GM11168 (cell line): ENCODE measurements at regions not wholly inside any gene's neighbourhood (a gene's known extent, or its start where the extent isn't known, plus 50 kb on each side); places are given as distances from the start of the nearest gene placed in this dataset.

Experiments
- in situ Hi-C: fragments of 300-500 bp; cut with MboI; formaldehyde crosslinking; loops from one replicate; pipeline ENCODE4 v1.12.0; 2022; ENCODE audit warnings: low sequenced_read_pairs; ENCODE audit not compliant: unreplicated experiment

GRCh38 chr13:97715763-97716162 is 237.7 kb upstream of the IPO5 start:
- in situ Hi-C loops: no loop called here

DNA sequence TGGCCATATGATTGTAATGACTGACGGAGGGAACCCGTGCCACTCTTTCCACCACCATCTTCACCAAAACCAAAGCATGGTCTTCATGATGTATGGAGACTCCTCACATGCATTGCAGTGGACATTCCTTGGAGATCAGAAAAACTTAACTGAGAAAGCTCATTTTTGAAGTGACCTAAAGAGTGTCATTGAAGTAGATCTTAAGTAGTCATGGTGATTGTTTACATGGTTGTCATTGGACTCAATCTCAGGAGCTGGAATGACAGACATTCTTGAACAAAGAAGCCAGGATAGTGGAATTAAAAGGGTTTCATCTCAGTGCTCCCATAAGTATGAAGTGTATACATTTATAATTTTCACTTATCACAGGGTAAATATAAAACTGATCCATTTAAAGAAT is 236.7 kb upstream of the IPO5 start:
- in situ Hi-C loops: no loop called here

DNA sequence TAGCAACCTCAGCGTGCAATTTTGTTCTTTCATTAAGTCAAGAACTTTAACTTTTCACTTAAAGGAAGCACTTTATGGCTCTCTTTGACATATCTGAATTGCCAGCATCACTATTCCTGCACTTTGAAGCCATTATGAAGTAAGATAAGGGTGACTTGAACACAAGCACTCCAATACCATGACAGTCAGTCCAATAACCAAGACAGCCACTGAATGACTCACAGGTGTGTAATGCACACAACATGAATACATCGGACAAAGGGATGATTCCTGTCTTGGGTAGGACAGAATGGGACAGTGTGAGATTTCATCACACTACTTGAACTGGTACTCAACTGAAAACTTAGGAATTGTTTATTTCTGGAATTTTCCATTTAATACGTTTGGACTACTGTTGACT is 233.7 kb upstream of the IPO5 start:
- in situ Hi-C loops: no loop called here

- in situ Hi-C loops: no loop called here
Observed at GRCh38 chr13:97720896-97721295, 232.6 kb upstream of the IPO5 start.

DNA sequence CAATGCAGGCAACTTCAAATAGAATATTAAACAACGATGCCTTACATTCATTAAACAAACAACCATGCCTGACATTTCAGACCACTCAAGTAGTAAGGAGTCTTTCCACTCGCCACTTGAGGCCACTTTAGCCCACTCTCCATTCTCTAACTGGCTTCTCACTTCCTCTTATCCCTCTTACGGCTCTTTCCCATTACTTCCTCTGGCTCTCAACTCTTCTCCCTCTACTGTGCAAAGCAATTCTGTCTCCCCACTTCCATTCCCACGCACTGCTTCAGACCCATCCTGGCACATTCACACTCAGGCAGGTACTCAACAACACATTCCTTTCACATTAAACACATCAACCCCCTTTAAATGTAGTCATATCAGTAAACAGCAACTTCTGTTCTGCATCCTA is 229.8 kb upstream of the IPO5 start:
- in situ Hi-C loops: no loop called here

- in situ Hi-C loops: no loop called here
Observed at GRCh38 chr13:97724450-97724849, 229.0 kb upstream of the IPO5 start.

DNA sequence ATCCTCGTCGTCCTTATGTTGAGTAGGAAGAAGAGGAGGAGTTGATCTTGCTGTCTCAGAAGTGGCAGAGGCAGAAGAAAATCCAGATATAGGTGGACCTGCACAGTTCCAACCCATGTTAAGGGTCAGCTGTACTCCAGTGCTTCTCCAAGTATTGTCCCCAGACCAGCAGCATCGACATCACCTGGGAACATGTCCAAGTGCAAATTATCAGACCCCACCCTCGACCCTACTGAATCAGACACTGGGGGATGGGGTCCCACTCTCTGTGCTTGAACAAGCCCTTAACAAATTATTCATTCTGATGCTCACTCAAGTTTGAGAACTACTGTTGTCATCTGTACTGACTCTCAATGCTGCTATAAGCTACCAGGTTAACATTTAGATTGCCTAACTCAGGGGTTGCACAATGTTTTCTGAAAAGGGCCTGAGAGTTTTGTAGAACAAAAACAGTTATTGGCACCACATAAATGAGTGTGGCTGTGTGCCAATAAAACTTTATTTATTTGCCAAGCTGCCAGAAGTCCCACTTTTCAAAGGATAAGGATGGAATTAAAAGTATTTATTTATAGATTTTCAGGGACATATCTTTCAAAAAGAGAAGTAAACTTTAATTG is 226.7 kb upstream of the IPO5 start:
- in situ Hi-C loops: no loop called here

- in situ Hi-C loops: no loop called here
Observed at GRCh38 chr13:97727991-97728390, 225.5 kb upstream of the IPO5 start.

DNA sequence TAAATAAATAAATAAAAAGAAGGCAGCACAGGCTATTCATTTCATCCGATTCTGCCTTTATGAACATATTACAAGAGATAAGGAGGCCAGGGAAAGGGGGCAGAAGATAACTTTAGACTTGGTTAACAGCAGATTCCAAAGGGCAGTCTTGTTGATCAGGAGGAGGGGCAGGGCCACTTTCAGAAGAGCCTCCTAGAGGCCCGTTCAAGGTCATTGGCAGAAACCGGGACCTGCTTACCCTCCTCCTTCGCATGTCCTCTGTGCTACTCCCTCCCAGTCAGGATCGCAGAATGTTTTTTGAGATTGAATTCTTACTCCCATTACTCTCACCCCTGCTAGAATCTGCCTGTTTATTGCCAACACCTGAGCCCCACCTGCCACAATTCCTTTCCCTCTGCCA is 217.0 kb upstream of the IPO5 start:
- in situ Hi-C loops: no loop called here

DNA sequence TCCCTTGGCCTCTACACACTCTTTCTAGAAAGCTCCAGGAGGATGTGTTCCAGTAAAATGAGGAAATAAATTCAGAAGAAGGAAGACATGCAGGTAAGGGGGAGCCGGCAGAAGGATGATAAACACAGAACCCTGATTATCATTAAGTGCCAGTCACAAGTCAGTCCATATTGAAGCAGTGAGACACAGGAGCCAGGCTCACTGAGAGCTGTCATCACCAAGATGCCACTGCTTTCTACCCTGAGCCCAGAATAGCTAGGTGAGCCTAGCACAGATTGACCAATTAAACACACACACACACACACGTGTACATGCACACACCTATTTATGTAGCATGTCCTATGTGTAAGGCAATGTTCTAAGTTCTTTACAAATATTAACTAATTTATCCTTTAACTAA is 211.4 kb upstream of the IPO5 start:
- in situ Hi-C loops: no loop called here

DNA sequence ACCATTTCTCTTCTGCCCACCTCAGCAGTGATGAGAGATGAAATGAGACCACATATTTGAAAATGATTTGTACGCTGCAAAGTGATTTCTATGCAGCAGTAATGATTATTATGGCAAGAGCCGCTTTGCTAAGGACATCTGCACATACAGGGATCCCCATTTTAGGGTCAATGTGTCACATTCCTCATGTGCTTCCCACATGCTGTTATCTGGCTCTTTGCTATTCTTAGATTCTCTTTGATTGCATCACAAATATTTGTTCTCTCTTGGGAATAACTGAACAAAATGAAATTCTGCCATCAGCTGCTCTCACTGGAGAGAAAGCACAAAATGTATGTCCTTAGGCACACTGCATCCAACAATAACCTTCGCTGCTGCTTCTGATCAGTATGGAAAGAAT is 209.5 kb upstream of the IPO5 start:
- in situ Hi-C loops: no loop called here

DNA sequence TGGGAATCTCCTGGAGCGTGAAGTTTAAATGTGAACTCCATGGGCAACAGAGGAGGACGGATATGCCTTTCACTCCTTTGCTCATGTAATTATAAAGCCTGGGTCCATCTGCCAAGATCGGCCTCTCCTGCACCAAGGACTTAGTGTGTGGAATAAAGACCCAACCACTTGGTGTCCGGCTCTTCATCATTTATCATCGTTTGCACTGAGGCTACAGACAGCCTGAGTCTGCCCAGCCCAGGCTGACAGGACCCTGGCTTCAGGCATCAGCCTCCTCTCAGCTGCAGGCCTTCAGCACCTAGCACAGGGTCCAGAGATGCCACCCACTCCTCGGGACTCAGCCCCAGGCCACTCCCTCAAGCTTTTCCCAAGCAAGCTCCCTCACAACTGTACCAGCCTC is 206.8 kb upstream of the IPO5 start:
- in situ Hi-C loops: no loop called here

GRCh38 chr13:97749174-97749573 is 204.3 kb upstream of the IPO5 start:
- in situ Hi-C loops: no loop called here

- in situ Hi-C loops: no loop called here
Observed at GRCh38 chr13:97751477-97751876, 202.0 kb upstream of the IPO5 start.

DNA sequence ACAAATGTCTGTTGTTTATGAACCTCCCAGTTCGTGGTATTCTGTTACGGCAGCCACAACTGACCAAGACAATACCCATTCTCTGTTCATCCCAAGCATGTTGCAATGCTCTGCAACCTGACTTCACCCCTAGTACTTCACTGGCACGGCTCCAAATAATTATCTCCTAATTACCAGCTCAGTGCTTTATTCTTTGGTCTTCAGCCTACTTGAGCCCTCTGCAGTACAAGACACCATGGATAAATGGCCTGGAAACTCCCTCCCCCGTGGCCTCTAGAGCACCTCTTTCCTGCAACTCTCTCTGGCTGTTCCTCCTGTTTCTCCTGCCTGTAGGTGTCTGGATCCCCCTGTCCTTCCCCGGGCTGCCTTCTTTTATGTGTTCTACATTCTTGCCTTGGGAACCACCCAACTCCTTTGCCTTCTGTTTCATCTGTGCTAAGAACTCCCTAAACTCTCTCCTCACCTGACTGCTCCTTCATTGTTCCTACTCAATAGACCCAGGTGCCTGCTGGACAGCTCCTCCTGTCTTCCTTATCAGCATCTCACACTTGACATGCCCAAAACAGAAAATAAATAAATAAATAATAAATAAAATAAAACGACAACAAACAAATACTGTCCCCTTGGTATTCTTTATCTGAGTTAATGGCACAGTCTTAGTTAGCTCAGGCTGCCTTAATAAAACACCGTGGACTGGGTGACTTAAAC is 200.4 kb upstream of the IPO5 start:
- in situ Hi-C loops: no loop called here

DNA sequence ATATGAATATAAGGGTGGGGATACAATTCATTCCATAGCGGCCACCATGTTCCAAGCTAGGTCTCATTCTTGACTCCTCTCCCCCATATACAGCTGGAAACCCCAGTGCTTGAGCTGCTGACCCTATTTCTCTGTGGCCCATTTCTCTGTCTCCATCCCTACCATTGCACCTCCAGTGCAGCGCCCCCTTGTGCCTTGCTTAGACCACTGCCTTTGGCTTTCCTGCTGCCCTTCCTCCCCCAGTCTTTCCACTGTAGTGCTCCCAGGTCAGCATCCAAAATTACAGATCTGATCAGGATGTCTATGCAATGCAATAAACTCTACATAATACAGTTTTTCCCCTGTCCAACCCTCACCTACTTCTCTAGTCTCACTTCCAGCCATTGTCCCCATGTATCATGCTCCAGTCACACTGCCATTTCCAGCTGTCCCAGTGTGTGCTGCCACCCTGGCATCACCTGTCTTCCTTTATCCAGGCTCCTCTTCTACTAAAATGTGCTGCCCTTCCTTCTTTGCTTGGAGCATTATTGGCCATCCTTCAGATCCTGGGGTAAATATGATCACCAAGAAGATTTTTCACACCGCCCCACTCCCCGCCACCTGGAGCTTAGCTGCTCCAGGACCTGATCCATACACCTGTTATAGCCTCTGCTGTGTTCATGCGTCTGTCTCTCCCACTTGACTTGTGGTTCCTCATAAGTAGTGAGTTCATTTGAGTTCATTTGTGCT is 199.4 kb upstream of the IPO5 start:
- in situ Hi-C loops: no loop called here

DNA sequence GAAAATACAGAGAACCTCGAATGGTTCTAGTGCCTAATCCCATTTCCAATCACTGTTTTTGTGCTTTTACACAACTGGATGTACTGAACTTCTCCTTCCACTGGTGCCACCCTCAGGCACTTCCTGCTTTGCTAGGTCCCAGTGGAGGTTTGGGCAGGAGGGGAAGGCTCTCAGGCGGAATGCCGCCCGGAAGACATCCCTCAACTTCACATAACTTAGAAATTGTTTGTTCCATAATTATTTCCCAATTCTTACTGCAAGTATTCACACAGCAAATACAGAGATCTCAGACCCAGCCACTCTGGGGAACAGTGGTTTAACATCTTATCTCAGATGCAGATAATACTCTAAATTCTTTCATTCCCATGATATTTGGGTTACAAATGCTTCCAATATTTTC is 195.7 kb upstream of the IPO5 start:
- in situ Hi-C loops: no loop called here

- in situ Hi-C loops: no loop called here
Observed at GRCh38 chr13:97758317-97758716, 195.2 kb upstream of the IPO5 start.

GRCh38 chr13:97761796-97762540 is 191.5 kb upstream of the IPO5 start:
- in situ Hi-C loops: no loop called here

GRCh38 chr13:97766749-97767148 is 186.7 kb upstream of the IPO5 start:
- in situ Hi-C loops: no loop called here

GRCh38 chr13:97768134-97768533 is 185.3 kb upstream of the IPO5 start:
- in situ Hi-C loops: no loop called here
